ENCODE measurements at regions not wholly inside any gene's neighbourhood (a gene's known extent, or its start where the extent isn't known, plus 50 kb on each side); places are given as distances from the start of the nearest gene placed in this dataset.

DNA sequence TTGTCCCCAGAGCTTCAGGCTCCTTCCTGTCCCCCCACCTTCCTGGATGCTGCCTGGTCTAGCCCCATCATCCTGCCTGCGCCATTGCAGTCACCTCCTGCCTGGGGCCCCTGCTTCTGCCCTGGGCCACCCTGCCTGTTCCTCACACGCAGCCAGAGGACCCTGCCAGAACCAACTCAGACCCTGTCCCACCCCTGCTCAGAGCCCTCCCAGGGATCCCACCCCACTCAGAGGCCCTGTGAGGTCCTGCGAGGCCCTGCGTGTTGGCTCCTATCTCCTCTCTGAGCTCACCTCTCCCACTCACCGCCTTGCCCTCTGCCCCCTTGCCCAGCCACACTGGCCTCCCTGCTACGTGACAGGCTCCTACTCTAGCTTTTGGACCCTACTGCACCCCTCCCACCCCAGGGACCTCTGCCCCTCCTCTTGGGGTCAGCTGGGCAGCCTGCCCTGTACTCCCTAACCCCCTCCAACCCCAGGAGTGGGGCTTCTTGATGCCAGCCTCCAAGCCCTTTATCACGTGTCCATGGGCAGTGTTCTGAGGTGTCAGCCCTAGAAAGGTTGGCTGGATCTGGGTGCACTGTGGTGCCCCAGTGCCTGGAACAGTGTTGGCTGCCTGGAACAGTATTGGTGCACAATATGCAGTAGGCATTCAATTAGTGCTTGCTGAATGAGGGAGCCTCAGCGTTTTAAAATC is 68.3 kb downstream of the CEBPB start:
- DNase-seq: no peak

DNA sequence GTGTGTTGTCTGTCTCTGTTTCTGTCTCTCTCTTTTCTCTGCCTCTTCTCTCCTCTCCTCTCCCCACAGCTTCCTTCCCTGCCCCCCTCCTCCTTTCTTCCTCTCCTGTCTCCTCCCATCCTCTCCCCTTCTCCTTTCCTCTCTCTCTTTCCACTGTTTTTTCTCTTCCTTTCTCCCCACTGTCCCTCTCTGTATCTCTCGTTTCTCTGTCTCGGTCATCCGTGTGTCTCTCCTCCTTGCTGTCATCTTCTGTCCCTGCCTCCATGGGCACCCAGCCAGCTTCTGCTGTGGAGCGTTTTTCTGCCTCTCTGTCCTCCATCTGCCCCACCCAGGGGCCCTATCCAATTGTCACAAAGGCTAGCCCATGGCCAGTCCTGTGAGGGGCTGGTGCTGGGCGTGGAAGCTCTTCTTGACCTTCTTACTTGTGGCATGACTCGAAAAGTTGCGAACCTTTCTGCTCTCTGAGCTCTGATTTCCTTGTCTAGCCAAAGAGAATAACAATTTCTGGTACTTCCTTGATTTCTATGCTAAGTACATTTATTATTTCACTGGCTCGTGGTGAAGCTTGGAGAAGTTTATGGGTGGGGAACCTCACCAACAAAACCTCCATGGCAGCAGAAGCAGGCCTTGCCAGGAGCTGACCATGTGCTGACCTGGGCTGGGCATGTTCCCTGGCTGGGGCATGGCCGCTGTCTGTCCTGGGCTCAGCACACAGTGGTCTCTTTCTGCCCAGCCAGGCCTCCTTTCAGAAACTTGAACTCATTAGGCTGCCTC is 69.3 kb downstream of the CEBPB start:
- no peak for DNase-seq

- no peak for DNase-seq
Observed at GRCh38 chr20:50260479-50261221, 70.0 kb downstream of the CEBPB start.

GRCh38 chr20:50261471-50262212 is 71.0 kb downstream of the CEBPB start:
- no peak for DNase-seq

- DNase-seq: no peak
Observed at GRCh38 chr20:50263831-50264230, 73.2 kb downstream of the CEBPB start.

- DNase-seq: no peak
Observed at GRCh38 chr20:50264534-50265145, 74.0 kb downstream of the CEBPB start.

GRCh38 chr20:50265245-50265946 is 74.8 kb downstream of the CEBPB start:
- no peak for DNase-seq

- DNase-seq: no peak
Observed at GRCh38 chr20:50266293-50267040, 75.8 kb downstream of the CEBPB start.

GRCh38 chr20:50267041-50267865 is 76.6 kb downstream of the CEBPB start:
- no peak for DNase-seq

DNA sequence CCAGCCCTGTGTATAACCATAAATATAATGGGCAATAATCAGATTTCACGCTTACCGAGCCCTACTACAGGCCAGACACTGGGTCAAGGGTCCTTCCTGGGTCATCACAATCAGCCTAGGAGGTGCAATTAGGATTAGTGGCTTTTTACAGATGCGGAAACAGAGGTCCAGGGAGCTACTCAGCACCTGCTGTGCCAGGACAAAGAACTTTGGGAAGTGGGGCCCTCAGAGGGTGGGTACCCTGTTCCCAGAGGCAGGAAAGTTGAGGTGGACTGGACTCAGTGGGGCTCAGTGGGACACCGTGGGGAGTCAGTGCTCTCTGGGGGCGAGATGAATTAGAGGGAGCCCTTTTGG is 77.2 kb downstream of the CEBPB start:
- no peak for DNase-seq

DNA sequence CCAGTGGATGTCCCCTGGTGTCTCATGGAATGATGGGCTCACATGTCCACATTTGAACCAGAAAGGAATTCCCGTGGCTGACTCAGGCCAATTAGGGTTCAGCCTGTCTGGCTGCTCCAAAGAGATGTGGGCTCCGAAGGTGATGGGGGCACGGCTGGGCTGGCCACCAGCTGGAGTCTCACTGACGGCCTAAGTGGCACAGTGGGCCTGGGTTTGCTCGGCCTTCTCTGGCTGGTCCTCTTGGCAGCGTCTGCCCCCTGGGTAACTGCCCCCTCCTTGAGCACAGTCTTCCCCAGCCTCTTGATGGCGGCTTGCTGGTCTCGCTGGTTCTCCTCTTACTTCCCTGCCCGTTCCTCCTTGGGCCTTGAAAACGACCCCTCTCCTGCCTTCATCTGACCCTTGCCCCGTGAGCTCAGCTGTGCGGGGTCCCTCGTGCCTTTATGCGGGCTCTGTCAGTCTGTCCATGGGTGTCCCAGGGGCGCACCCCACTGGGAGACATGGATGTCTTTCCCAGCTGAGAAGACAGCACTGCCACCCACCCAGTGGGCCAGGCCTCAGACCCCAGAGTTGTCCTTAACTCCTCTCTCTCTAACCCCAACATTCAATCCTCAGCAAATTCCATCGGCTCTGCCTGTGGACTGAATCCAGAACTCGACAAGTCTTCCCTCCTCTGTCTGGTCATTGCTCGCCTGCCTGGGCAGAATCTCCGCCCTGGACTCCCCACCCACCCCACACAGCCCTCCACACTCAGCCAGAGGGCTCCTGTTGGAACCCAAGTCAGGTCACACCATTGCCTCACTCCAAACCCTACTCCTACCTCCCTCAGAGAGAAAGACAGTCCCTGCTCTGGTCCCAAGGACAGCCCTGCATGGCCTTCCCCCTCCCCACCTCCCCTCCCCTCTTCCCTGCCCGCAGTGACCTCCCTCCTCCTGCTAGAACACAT is 78.7 kb downstream of the CEBPB start:
- no peak for DNase-seq

- DNase-seq: no peak
Observed at GRCh38 chr20:50270034-50270395, 79.4 kb downstream of the CEBPB start.

DNA sequence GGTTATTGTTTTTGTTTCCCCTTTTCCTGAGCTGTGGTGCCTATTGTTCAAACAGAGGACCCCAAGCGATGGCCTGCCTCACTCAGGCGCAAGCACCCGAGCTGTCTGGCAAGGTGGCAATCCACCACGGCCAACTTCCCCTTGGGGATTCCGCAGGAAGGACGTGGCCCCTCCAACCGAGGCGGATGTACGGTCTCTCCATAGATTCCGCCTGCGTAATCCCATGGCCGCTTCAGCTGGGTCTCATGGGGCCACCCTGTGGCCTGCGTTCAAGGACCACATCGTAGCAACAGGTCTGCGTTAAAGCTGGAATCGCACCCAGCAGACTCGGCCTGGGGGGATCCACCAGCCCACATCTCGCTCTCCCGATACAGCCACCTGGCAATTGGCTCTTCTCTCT is 79.9 kb downstream of the CEBPB start:
- DNase-seq: no peak

- no peak for DNase-seq
Observed at GRCh38 chr20:50271176-50271575, 80.5 kb downstream of the CEBPB start.

DNA sequence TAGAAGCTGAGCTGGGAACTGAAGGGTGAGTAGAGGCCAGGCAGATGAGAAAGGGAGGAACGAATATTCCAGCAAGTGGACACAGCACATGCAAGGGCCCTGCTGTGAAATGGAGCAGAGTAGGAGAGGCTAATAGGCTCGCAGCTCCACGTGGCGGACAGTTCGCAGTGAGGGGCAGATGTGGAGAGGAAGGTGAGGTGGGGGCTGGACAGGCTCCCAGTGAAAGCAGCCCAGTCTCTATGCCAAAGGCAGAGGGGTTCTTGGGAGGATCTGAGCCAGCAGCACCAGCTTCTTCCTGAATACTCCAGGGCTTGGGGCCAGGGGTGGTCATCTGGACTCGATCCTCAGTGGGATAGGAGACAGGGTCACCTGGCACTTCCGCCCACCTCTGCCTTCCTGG is 81.0 kb downstream of the CEBPB start:
- DNase-seq: no peak

GRCh38 chr20:50272030-50272723 is 81.5 kb downstream of the CEBPB start:
- no peak for DNase-seq

DNA sequence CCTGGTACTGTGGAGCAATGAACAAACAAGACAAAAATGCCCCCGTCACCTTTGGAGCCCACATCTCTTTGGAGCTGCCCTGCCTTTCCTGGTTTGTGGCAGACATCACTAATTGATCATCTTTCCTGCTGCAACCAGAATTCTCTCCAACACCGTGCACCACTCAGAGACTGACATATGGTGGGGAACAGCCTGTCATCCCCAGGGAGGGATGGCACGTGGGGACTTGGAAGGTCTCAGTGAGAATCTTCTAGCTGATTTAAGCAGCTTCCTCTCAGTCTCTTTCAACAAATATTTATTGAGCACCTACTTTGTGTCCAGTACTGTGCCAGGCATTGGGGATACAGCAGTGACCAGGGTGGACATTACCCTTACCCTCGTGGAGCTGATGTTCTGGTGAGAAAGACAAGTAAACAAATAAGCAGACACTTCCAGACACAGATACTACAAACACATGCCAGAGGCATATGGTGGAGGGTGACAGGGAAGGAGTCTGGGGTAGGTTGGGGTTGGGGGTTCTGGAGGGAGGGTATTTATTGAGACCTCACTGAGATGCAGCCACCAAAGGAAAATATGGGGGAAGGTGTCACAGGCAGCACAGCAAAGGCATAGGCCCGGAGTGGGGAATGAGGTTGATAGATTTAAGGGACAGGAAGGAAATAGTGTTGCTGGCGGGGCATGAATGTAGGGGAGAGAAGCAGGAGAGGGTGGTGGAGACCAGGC is 82.3 kb downstream of the CEBPB start:
- no peak for DNase-seq

Measured in NCI-H2227 treated with DMSO at 0.1 percent for 48 hours (cell line).